ENCODE measurements at regions not wholly inside any gene's neighbourhood (a gene's known extent, or its start where the extent isn't known, plus 50 kb on each side); places are given as distances from the start of the nearest gene placed in this dataset.

GRCh38 chr3:160049988-160050387 lies 61.4 kb downstream of the IL12A start:
- Histone ChIP-seq H3K36me3 (ENCODE audit: control insufficient read depth, insufficient read depth, low read length) (no peaks in the 10 kb centered on the region), H3K27me3 (ENCODE audit: control insufficient read depth in 2 of 2, insufficient read depth in 2 of 2, low read length in 2 of 2) (peaks cover 0 to 7% of the 10 kb centered on the region in 2 experiments; a peak in 2 of 5 replicates), H3K4me2 (ENCODE audit: insufficient read depth, low read length) (no peak overlapping the region), H4K20me1 (replicated peaks; ENCODE audit: control insufficient read depth, insufficient read depth, low read length) (no peaks in the 10 kb centered on the region), H2AFZ (ENCODE audit: low read depth, low read length) (no peak overlapping the region), H3K9me1 (ENCODE audit: control insufficient read depth, insufficient read depth, low read length) (no peaks in the 10 kb centered on the region), H3K9me3 (replicated peaks; ENCODE audit: control insufficient read depth, insufficient read depth, low read depth, low read length) (no peaks in the 10 kb centered on the region), H3K4me1 (replicated peaks in 1 of 2; ENCODE audit: control insufficient read depth in 2 of 2, insufficient read depth in 2 of 2, low read length in 2 of 2) (no peaks in the 10 kb centered on the region), H3K4me3 (no peak overlapping the region), H3K9ac (ENCODE audit: insufficient read depth in 1 of 2, low read depth in 2 of 2, low read length in 2 of 2) (no peak overlapping the region), H3K27ac (ENCODE audit: extremely low read depth, low read depth, low read length) (no peak overlapping the region), H3K79me2 (ENCODE audit: control insufficient read depth, insufficient read depth, low read length) (no peaks in the 10 kb centered on the region)
- TF ChIP-seq ZNF444 (CRISPR knock-in tag; IDR thresholded peaks at IDR 0.05) (no peak), TSC22D4 (tag; IDR thresholded peaks at IDR 0.05) (no peak), BRCA1 (IDR thresholded peaks at IDR 0.05) (no peak), BRCA1 (CRISPR knock-in tag; IDR thresholded peaks at IDR 0.05) (no peak), ZFP1 (CRISPR knock-in tag; IDR thresholded peaks at IDR 0.05) (no peak), ARID3A (IDR thresholded peaks at IDR 0.05; ENCODE audit: borderline replicate concordance, low read depth, low read length) (no peak), IRF9 (tag; IDR thresholded peaks at IDR 0.05) (no peak), ZNF253 (CRISPR knock-in tag; conservative IDR thresholded peaks at IDR 0.05) (no peak)
- WGBS (ENCODE audit: insufficient coverage, low coverage, missing lambda C conversion rate) = 0% methylated on average over 4 of the region's 5 CpGs
- BruUV-seq (replicated peaks) = no TSS peak
- no peak for DNase-seq (ENCODE audit: extremely low read depth in 1 of 4, low spot score in 3 of 4)
- ChIA-PET POLR2A (interaction anchor here (0.6 to 1.2 kb wide), 2 partner anchors 11 to 96 kb away, joined by 3 to 4 read pairs; no protein-coding TSS in a partner anchor), CTCF (ENCODE audit: low intra/inter-chr PET ratio) (no interaction called here)
- no peak for FAIRE-seq
- ATAC-seq = no peak
- intact Hi-C loops (cut with micrococcal nuclease) (no loop called here), in situ Hi-C loops (cut with MboI) (no loop called here)

All from K562 (cell line).